HCT116 (cell line): ENCODE measurements at regions not wholly inside any gene's neighbourhood (a gene's known extent, or its start where the extent isn't known, plus 50 kb on each side); places are given as distances from the start of the nearest gene placed in this dataset.
A peak's percentile ranks its signal among the peaks of the same experiment; 100 is the strongest.

Experiments
- ATAC-seq: fragments of 200-7000 bp; cut with Tn5 transposase; 2 replicates; pipeline ENCODE4 v1.9.1; 2020; ENCODE audit warnings: mild to moderate bottlenecking, moderate library complexity
- BruUV-seq: library from RNA; stranded (reverse); fragments of 400-500 nt; replicated peaks from 2 replicates; lab custom pipeline; 2021; lab: Mats Ljungman, UMichigan
- CTCF ChIA-PET: fragments of 300-600 bp; sonication (Branson Sonifier 250); formaldehyde crosslinking; loops from one replicate; lab custom pipeline; 2021; ENCODE audit warnings: antibody characterized with exemption; lab: Charles Lee
- POLR2A ChIA-PET: fragments of 300-600, 350-600 bp; sonication (Branson Sonifier 250); formaldehyde crosslinking; loops from one replicate; lab custom pipeline; 2021; ENCODE audit warnings: antibody characterized with exemption; lab: Charles Lee
- RAD21 ChIA-PET, 2 experiments: fragments of 300-600 bp; sonication (Branson Sonifier 250); formaldehyde crosslinking; loops; one replicate each; lab custom pipeline; 2023; ENCODE audit warnings: low total read pairs in 2 of 2; ENCODE audit not compliant: uncharacterized antibody in 2 of 2, unreplicated experiment in 2 of 2, low non-redundant PET in 1 of 2; lab: Charles Lee
- DNase-seq: peaks from one replicate; pipeline ENCODE4 v3.0.0-alpha.2; 2010; ENCODE audit warnings: low read depth, low spot score
- H2AFZ ChIP-seq: fragments of 200-600 bp; shearing (Covaris generic), sonication (generic); 2 replicates; pipeline ENCODE4 v1.6.1; 2017; ENCODE audit warnings: low read depth, mixed run types, mixed read lengths, antibody characterized with exemption, low read length; ENCODE audit not compliant: poor library complexity, severe bottlenecking
- H3K27ac ChIP-seq: 2 replicates; pipeline ENCODE4 v1.5.1; 2012; ENCODE audit warnings: low read depth, low read length
- H3K27me3 ChIP-seq: fragments of 200-600 bp; sonication (generic); 2 replicates; pipeline ENCODE4 v1.6.1; 2016; ENCODE audit warnings: mixed run types, low read length, mixed read lengths; ENCODE audit not compliant: insufficient read depth
- H3K36me3 ChIP-seq, 2 experiments: fragments of 200-500 bp in 1 of 2; fragments of 200-600 bp in 1 of 2; sonication (Bioruptor generic) in 1 of 2; sonication (generic) in 1 of 2; 2 replicates each; pipeline versions ENCODE4 v1.5.1 to v1.6.1; 2014 to 2016; ENCODE audit warnings: low read length in 2 of 2, inconsistent platforms in 1 of 2, mixed read lengths in 1 of 2, mixed run types in 1 of 2; ENCODE audit not compliant: insufficient read depth in 2 of 2, control insufficient read depth in 1 of 2
- H3K4me1 ChIP-seq, 2 experiments: fragments of 200-600 bp in 1 of 2; sonication (generic) in 1 of 2; 2 replicates each; pipeline versions ENCODE4 v1.5.1 to v1.6.1; 2012 to 2017; ENCODE audit warnings: low read length in 2 of 2, inconsistent platforms in 1 of 2, mild to moderate bottlenecking in 1 of 2, mixed read lengths in 1 of 2, mixed run types in 1 of 2, moderate library complexity in 1 of 2; ENCODE audit not compliant: insufficient read depth in 2 of 2, control insufficient read depth in 1 of 2
- H3K4me2 ChIP-seq: fragments of 200-600 bp; sonication (generic); 2 replicates; pipeline ENCODE4 v1.6.1; 2017; ENCODE audit warnings: mixed run types, low read length, mixed read lengths
- H3K4me3 ChIP-seq, 2 experiments: fragments of 200-600 bp in 1 of 2; sonication (generic) in 1 of 2; replicated peaks in 1 of 2; 2 replicates each; pipeline ENCODE4 v1.5.1; 2011 to 2016; ENCODE audit warnings: low read length in 2 of 2, control low read depth in 1 of 2, low read depth in 1 of 2, mild to moderate bottlenecking in 1 of 2, mixed read lengths in 1 of 2, mixed run types in 1 of 2
- H3K79me2 ChIP-seq: fragments of 200-600 bp; sonication (generic); 2 replicates; pipeline ENCODE4 v1.6.1; 2017; ENCODE audit warnings: mild to moderate bottlenecking, mixed run types, low read length, moderate library complexity, mixed read lengths; ENCODE audit not compliant: insufficient read depth
- H3K9ac ChIP-seq: fragments of 200-600 bp; sonication (generic); 2 replicates; pipeline ENCODE4 v1.6.1; 2016; ENCODE audit warnings: low read length, mixed read lengths
- H3K9me2 ChIP-seq: fragments of 200-600 bp; sonication (generic), shearing (Covaris generic); 2 replicates; pipeline ENCODE4 v1.6.1; 2017; ENCODE audit warnings: mixed run types, mild to moderate bottlenecking, moderate library complexity; ENCODE audit not compliant: insufficient read depth
- H3K9me3 ChIP-seq, 2 experiments: fragments of 200-500 bp in 1 of 2; fragments of 200-600 bp in 1 of 2; sonication (Bioruptor generic) in 1 of 2; sonication (generic) in 1 of 2; 2 replicates each; pipeline ENCODE4 v1.6.1; 2014 to 2017; ENCODE audit warnings: low read length in 2 of 2, mixed read lengths in 2 of 2, inconsistent platforms in 1 of 2, low read depth in 1 of 2, mild to moderate bottlenecking in 1 of 2, mixed run types in 1 of 2, moderate library complexity in 1 of 2; ENCODE audit not compliant: control insufficient read depth in 1 of 2, insufficient read depth in 1 of 2
- H4K20me1 ChIP-seq: fragments of 200-600 bp; sonication (generic), shearing (Covaris generic); 2 replicates; pipeline ENCODE4 v1.6.1; 2017; ENCODE audit warnings: mixed run types, mild to moderate bottlenecking, moderate library complexity; ENCODE audit not compliant: insufficient read depth
- CBX3 ChIP-seq: IDR thresholded peaks from 2 replicates; pipeline ENCODE4 v1.6.1; 2012; ENCODE audit warnings: low read depth
- CEBPB ChIP-seq: IDR thresholded peaks from 2 replicates; pipeline ENCODE4 v1.6.1; 2012; ENCODE audit warnings: low read depth
- EGR1 ChIP-seq: IDR thresholded peaks from 2 replicates; pipeline ENCODE4 v1.6.1; 2012; ENCODE audit warnings: low read depth
- ELF1 ChIP-seq: IDR thresholded peaks from 2 replicates; pipeline ENCODE4 v1.6.1; 2012; ENCODE audit warnings: low read depth, borderline replicate concordance
- EZH2phosphoT487 ChIP-seq: fragments of 200-600 bp; IDR thresholded peaks from 2 replicates; pipeline ENCODE4 v1.6.1; 2018; ENCODE audit warnings: antibody characterized with exemption, borderline replicate concordance
- FOSL1 ChIP-seq: IDR thresholded peaks from 2 replicates; pipeline ENCODE4 v1.6.1; 2012; ENCODE audit warnings: low read depth
- JUND ChIP-seq: IDR thresholded peaks from 2 replicates; pipeline ENCODE4 v1.6.1; 2012
- RAD21 ChIP-seq: IDR thresholded peaks from 2 replicates; pipeline ENCODE4 v1.6.1; 2012; ENCODE audit warnings: low read depth, mild to moderate bottlenecking
- SIN3A ChIP-seq: IDR thresholded peaks from 2 replicates; pipeline ENCODE4 v1.6.1; 2012; ENCODE audit warnings: low read depth
- SRF ChIP-seq: IDR thresholded peaks from 2 replicates; pipeline ENCODE4 v1.6.1; 2012; ENCODE audit warnings: low read depth
- TCF7L2 ChIP-seq: IDR thresholded peaks from 2 replicates; pipeline ENCODE4 v1.7.0; 2011; ENCODE audit warnings: borderline replicate concordance, inconsistent platforms; ENCODE audit not compliant: insufficient read depth, insufficient read length; ENCODE audit errors: extremely low read depth
- ZFX ChIP-seq: fragments of 450-650 bp; IDR thresholded peaks from 2 replicates; pipeline ENCODE4 v1.6.1; 2017
- ZNF274 ChIP-seq: fragments of 200-500 bp; sonication (Bioruptor generic); IDR thresholded peaks from 2 replicates; pipeline ENCODE4 v1.6.1; 2014; ENCODE audit warnings: mild to moderate bottlenecking, low read depth, low read length, inconsistent platforms
- intact Hi-C: fragments of 100-400 bp; cut with micrococcal nuclease; formaldehyde crosslinking; loops from 2 replicates; pipeline ENCODE4 v1.10.0; 2022
- TF ChIP-seq, protein P1 (sequence below): IDR thresholded peaks from 2 replicates; pipeline ENCODE4 v1.6.1; 2012; ENCODE audit warnings: low read depth
- TF ChIP-seq, protein P2 (sequence below): IDR thresholded peaks from 2 replicates; pipeline ENCODE4 v1.6.1; 2011; ENCODE audit warnings: mild to moderate bottlenecking, low read length, moderate library complexity; ENCODE audit not compliant: insufficient replicate concordance; ENCODE audit errors: extremely low read depth
- TF ChIP-seq, protein P3 (sequence below): IDR thresholded peaks from 2 replicates; pipeline ENCODE4 v1.6.1; 2012
- TF ChIP-seq, protein P4 (sequence below): IDR thresholded peaks from 2 replicates; pipeline ENCODE4 v1.6.1; 2012
- TF ChIP-seq, protein P5 (sequence below), 3 experiments: fragments of 200-600 bp in 1 of 3; sonication (generic) in 1 of 3; IDR thresholded peaks in 2 of 3; conservative IDR thresholded peaks in 1 of 3; 2 replicates each; pipeline ENCODE4 v1.5.1; 2012 to 2017; ENCODE audit warnings: low read depth in 2 of 3, low read length in 2 of 3, antibody characterized with exemption in 1 of 3, borderline replicate concordance in 1 of 3, control low read depth in 1 of 3, mild to moderate bottlenecking in 1 of 3, mixed read lengths in 1 of 3, mixed run types in 1 of 3, moderate library complexity in 1 of 3; ENCODE audit not compliant: insufficient read depth in 1 of 3

DNA sequence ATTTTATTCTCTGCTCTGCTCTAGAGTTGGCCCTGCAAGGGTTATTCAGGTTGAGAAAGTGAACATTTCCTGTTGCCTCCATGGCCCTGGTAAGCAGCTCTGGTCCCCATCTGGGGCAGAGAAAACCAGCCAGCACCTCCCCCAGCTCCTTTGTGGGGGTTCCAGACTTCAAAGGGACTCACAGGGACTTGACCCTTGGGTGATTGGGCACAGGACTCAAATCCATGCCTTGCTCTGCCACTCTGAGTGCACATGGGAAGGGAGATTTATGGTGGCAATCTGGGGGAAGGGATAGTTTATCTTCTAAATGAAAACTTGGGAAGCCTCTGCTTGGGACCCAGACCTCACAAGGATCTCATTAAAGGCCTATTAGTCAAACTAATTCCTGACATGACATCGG is 212.8 kb downstream of the FOXD2 start:
- H3K9me2 ChIP-seq = no peaks in the 10 kb centered on the region
- POLR2A ChIA-PET = no interaction called here
- peaks cover 0 to 12% of the 10 kb centered on the region in 2 experiments; a peak in 3 of 4 replicates for H3K4me1 ChIP-seq
- peak overlapping the region; percentile 45 for H3K4me2 ChIP-seq
- no peaks in the 10 kb centered on the region for H4K20me1 ChIP-seq
- intact Hi-C loops = no loop called here
- no peak; the same call in 1 of the 2 replicates for ATAC-seq
- H2AFZ ChIP-seq = no peak overlapping the region
- H3K36me3 ChIP-seq = no peaks in the 10 kb centered on the region
- no peak for DNase-seq
- CTCF ChIA-PET = interaction anchor here (1.7 kb wide), 1 partner anchor 213 kb away, joined by 7 read pairs; the partner anchor contains the start of gene FOXD2
- no peaks in the 10 kb centered on the region for H3K27me3 ChIP-seq
- BruUV-seq = no TSS peak
- H3K79me2 ChIP-seq = no peaks in the 10 kb centered on the region
- no peaks in the 10 kb centered on the region for H3K9me3 ChIP-seq
- RAD21 ChIA-PET = no interaction called here
- no peak overlapping the region for H3K27ac ChIP-seq
- H3K9ac ChIP-seq = no peak overlapping the region
- H3K4me3 ChIP-seq = no peak overlapping the region
- TF ChIP-seq SIN3A (no peak), JUND (no peak), ZFX (no peak), EGR1 (no peak), CEBPB (no peak), ELF1 (no peak), SRF (no peak), TCF7L2 (no peak), EZH2phosphoT487 (no peak), FOSL1 (no peak), ZNF274 (no peak), CBX3 (no peak), RAD21 (no peak)
- TF ChIP-seq, protein P1, sequence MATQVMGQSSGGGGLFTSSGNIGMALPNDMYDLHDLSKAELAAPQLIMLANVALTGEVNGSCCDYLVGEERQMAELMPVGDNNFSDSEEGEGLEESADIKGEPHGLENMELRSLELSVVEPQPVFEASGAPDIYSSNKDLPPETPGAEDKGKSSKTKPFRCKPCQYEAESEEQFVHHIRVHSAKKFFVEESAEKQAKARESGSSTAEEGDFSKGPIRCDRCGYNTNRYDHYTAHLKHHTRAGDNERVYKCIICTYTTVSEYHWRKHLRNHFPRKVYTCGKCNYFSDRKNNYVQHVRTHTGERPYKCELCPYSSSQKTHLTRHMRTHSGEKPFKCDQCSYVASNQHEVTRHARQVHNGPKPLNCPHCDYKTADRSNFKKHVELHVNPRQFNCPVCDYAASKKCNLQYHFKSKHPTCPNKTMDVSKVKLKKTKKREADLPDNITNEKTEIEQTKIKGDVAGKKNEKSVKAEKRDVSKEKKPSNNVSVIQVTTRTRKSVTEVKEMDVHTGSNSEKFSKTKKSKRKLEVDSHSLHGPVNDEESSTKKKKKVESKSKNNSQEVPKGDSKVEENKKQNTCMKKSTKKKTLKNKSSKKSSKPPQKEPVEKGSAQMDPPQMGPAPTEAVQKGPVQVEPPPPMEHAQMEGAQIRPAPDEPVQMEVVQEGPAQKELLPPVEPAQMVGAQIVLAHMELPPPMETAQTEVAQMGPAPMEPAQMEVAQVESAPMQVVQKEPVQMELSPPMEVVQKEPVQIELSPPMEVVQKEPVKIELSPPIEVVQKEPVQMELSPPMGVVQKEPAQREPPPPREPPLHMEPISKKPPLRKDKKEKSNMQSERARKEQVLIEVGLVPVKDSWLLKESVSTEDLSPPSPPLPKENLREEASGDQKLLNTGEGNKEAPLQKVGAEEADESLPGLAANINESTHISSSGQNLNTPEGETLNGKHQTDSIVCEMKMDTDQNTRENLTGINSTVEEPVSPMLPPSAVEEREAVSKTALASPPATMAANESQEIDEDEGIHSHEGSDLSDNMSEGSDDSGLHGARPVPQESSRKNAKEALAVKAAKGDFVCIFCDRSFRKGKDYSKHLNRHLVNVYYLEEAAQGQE = no peak
- TF ChIP-seq, protein P2, sequence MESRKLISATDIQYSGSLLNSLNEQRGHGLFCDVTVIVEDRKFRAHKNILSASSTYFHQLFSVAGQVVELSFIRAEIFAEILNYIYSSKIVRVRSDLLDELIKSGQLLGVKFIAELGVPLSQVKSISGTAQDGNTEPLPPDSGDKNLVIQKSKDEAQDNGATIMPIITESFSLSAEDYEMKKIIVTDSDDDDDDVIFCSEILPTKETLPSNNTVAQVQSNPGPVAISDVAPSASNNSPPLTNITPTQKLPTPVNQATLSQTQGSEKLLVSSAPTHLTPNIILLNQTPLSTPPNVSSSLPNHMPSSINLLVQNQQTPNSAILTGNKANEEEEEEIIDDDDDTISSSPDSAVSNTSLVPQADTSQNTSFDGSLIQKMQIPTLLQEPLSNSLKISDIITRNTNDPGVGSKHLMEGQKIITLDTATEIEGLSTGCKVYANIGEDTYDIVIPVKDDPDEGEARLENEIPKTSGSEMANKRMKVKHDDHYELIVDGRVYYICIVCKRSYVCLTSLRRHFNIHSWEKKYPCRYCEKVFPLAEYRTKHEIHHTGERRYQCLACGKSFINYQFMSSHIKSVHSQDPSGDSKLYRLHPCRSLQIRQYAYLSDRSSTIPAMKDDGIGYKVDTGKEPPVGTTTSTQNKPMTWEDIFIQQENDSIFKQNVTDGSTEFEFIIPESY = no peak
- TF ChIP-seq, protein P3, sequence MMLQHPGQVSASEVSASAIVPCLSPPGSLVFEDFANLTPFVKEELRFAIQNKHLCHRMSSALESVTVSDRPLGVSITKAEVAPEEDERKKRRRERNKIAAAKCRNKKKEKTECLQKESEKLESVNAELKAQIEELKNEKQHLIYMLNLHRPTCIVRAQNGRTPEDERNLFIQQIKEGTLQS = no peak
- TF ChIP-seq, protein P4, sequence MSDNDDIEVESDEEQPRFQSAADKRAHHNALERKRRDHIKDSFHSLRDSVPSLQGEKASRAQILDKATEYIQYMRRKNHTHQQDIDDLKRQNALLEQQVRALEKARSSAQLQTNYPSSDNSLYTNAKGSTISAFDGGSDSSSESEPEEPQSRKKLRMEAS = no peak
- TF ChIP-seq, protein P5, sequence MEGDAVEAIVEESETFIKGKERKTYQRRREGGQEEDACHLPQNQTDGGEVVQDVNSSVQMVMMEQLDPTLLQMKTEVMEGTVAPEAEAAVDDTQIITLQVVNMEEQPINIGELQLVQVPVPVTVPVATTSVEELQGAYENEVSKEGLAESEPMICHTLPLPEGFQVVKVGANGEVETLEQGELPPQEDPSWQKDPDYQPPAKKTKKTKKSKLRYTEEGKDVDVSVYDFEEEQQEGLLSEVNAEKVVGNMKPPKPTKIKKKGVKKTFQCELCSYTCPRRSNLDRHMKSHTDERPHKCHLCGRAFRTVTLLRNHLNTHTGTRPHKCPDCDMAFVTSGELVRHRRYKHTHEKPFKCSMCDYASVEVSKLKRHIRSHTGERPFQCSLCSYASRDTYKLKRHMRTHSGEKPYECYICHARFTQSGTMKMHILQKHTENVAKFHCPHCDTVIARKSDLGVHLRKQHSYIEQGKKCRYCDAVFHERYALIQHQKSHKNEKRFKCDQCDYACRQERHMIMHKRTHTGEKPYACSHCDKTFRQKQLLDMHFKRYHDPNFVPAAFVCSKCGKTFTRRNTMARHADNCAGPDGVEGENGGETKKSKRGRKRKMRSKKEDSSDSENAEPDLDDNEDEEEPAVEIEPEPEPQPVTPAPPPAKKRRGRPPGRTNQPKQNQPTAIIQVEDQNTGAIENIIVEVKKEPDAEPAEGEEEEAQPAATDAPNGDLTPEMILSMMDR (IDR thresholded peaks at IDR 0.05 in 2 of 3, conservative IDR thresholded peaks at IDR 0.05 in 1 of 3; ENCODE audit: borderline replicate concordance in 1 of 3, insufficient read depth in 1 of 3, low read depth in 2 of 3, low read length in 2 of 3) = no peak
